ENCODE measurements at regions not wholly inside any gene's neighbourhood (a gene's known extent, or its start where the extent isn't known, plus 50 kb on each side); places are given as distances from the start of the nearest gene placed in this dataset.

DNA sequence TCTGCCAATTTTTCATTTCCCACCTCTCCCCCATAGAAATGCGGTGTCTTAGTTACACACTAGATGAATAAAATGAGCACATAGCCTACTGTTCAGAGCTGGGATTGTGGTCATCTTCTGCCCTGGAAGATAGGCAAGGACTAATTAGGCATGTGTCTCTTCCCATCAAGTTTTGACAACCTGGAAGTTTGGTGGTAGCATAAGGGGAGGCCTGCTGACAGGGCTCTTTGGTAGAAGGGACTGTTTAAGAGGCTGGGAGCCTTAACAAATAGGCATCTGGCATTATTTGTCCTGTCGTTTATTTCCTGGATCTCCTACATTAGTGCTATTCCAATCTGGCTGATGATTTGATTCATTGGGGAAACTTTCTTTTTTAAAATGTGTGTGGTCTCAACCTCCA is 512.3 kb downstream of the ZNF385D start:
- Mint-ChIP-seq H3K27me3 (ENCODE audit: low read depth) (peaks cover 2% of the 10 kb centered on the region; the same call in 1 of the 2 replicates), H3K9me3 (peaks cover under 1% of the 10 kb centered on the region), H3K36me3 (no peaks in the 10 kb centered on the region), H3K4me1 (peaks cover 1% of the 10 kb centered on the region), H3K4me3 (no peak overlapping the region), H3K27ac (no peak overlapping the region)
- no peak for ATAC-seq
- ChIA-PET POLR2A (no interaction called here), CTCF (no interaction called here)
- DNase-seq (ENCODE audit: low spot score), result no peak
- TF ChIP-seq ZNF281 (CRISPR knock-in tag; IDR thresholded peaks at IDR 0.05) (no peak), ZNF138 (CRISPR knock-in tag; conservative IDR thresholded peaks at IDR 0.05) (no peak), ZNF423 (CRISPR knock-in tag; IDR thresholded peaks at IDR 0.05) (no peak), JUN (CRISPR knock-in tag; IDR thresholded peaks at IDR 0.05) (no peak), RELA (CRISPR knock-in tag; IDR thresholded peaks at IDR 0.05; ENCODE audit: borderline replicate concordance) (no peak), MLX (CRISPR knock-in tag; IDR thresholded peaks at IDR 0.05) (no peak), ZNF219 (CRISPR knock-in tag; IDR thresholded peaks at IDR 0.05; ENCODE audit: borderline replicate concordance) (no peak), CBFB (CRISPR knock-in tag; IDR thresholded peaks at IDR 0.05; ENCODE audit: low read depth) (no peak), CREM (CRISPR knock-in tag; IDR thresholded peaks at IDR 0.05) (no peak), MYBL2 (CRISPR knock-in tag; IDR thresholded peaks at IDR 0.05) (no peak), ZSCAN18 (CRISPR knock-in tag; IDR thresholded peaks at IDR 0.05) (no peak), FOXP1 (CRISPR knock-in tag; IDR thresholded peaks at IDR 0.05; ENCODE audit: borderline replicate concordance) (no peak)
- TF ChIP-seq, protein P1, sequence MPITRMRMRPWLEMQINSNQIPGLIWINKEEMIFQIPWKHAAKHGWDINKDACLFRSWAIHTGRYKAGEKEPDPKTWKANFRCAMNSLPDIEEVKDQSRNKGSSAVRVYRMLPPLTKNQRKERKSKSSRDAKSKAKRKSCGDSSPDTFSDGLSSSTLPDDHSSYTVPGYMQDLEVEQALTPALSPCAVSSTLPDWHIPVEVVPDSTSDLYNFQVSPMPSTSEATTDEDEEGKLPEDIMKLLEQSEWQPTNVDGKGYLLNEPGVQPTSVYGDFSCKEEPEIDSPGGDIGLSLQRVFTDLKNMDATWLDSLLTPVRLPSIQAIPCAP (CRISPR knock-in tag; IDR thresholded peaks at IDR 0.05), result no peak

GRCh38 chr3:21237638-21238037 is 513.4 kb downstream of the ZNF385D start:
- CTCF ChIA-PET, result no interaction called here
- POLR2A ChIA-PET, result no interaction called here
- TF ChIP-seq, protein P2, sequence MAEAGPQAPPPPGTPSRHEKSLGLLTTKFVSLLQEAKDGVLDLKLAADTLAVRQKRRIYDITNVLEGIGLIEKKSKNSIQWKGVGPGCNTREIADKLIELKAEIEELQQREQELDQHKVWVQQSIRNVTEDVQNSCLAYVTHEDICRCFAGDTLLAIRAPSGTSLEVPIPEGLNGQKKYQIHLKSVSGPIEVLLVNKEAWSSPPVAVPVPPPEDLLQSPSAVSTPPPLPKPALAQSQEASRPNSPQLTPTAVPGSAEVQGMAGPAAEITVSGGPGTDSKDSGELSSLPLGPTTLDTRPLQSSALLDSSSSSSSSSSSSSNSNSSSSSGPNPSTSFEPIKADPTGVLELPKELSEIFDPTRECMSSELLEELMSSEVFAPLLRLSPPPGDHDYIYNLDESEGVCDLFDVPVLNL (CRISPR knock-in tag; IDR thresholded peaks at IDR 0.05; ENCODE audit: borderline replicate concordance, low read depth), result no peak
- TF ChIP-seq, protein P3, sequence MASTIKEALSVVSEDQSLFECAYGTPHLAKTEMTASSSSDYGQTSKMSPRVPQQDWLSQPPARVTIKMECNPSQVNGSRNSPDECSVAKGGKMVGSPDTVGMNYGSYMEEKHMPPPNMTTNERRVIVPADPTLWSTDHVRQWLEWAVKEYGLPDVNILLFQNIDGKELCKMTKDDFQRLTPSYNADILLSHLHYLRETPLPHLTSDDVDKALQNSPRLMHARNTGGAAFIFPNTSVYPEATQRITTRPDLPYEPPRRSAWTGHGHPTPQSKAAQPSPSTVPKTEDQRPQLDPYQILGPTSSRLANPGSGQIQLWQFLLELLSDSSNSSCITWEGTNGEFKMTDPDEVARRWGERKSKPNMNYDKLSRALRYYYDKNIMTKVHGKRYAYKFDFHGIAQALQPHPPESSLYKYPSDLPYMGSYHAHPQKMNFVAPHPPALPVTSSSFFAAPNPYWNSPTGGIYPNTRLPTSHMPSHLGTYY (CRISPR knock-in tag; IDR thresholded peaks at IDR 0.05), result no peak
- TF ChIP-seq EMX1 (CRISPR knock-in tag; IDR thresholded peaks at IDR 0.05) (no peak), FOXK1 (CRISPR knock-in tag; IDR thresholded peaks at IDR 0.05) (no peak), ESRRA (CRISPR knock-in tag; IDR thresholded peaks at IDR 0.05; ENCODE audit: borderline replicate concordance) (no peak), SOX15 (CRISPR knock-in tag; IDR thresholded peaks at IDR 0.05) (no peak), MLX (CRISPR knock-in tag; IDR thresholded peaks at IDR 0.05) (no peak), GTF2I (CRISPR knock-in tag; conservative IDR thresholded peaks at IDR 0.05) (no peak), NR3C1 (CRISPR knock-in tag; conservative IDR thresholded peaks at IDR 0.05; ENCODE audit: low read depth) (no peak), JUN (CRISPR knock-in tag; IDR thresholded peaks at IDR 0.05) (no peak), FOXP1 (CRISPR knock-in tag; IDR thresholded peaks at IDR 0.05; ENCODE audit: borderline replicate concordance) (no peak), CREM (CRISPR knock-in tag; IDR thresholded peaks at IDR 0.05) (no peak)
- TF ChIP-seq, protein P1 (CRISPR knock-in tag; IDR thresholded peaks at IDR 0.05), result no peak
- no peaks in the 10 kb centered on the region for H3K36me3 Mint-ChIP-seq
- H3K4me3 Mint-ChIP-seq, result no peak overlapping the region
- H3K27ac Mint-ChIP-seq, result no peak overlapping the region
- no peak for DNase-seq (ENCODE audit: low spot score)
- ATAC-seq, result no peak
- H3K9me3 Mint-ChIP-seq, result no peaks in the 10 kb centered on the region
- peaks cover 5% of the 10 kb centered on the region for H3K4me1 Mint-ChIP-seq
- H3K27me3 Mint-ChIP-seq (ENCODE audit: low read depth), result peaks cover 2% of the 10 kb centered on the region; the same call in 1 of the 2 replicates
